OCI-LY1 (cell line): ENCODE measurements at regions not wholly inside any gene's neighbourhood (a gene's known extent, or its start where the extent isn't known, plus 50 kb on each side); places are given as distances from the start of the nearest gene placed in this dataset.

ENCODE experiments used
- H2AFZ ChIP-seq: fragments of 200-600 bp; sonication (generic), shearing (Covaris generic); 2 replicates; pipeline ENCODE4 v1.6.0; 2014; ENCODE audit warnings: antibody characterized with exemption, mild to moderate bottlenecking, low read length
- H3F3A ChIP-seq: fragments of 200-600 bp; sonication (generic), shearing (Covaris generic); 2 replicates; pipeline ENCODE4 v1.6.0; 2014; ENCODE audit warnings: mild to moderate bottlenecking, antibody characterized with exemption, low read length, moderate library complexity; ENCODE audit not compliant: insufficient read depth
- H3K27ac ChIP-seq: fragments of 200-600 bp; sonication (generic); 2 replicates; pipeline ENCODE4 v1.5.1; 2014; ENCODE audit warnings: low read length, mixed run types, mild to moderate bottlenecking, low read depth; ENCODE audit not compliant: poor library complexity, severe bottlenecking
- H3K27me3 ChIP-seq: fragments of 200-600 bp; sonication (generic); 2 replicates; pipeline ENCODE4 v1.6.0; 2014; ENCODE audit warnings: antibody characterized with exemption, mild to moderate bottlenecking, low read length, moderate library complexity; ENCODE audit not compliant: insufficient read depth
- H3K36me3 ChIP-seq: fragments of 200-600 bp; sonication (generic); 2 replicates; pipeline ENCODE4 v1.6.1; 2014; ENCODE audit warnings: mild to moderate bottlenecking, antibody characterized with exemption, low read length, moderate library complexity, mixed read lengths; ENCODE audit not compliant: insufficient read depth
- H3K4me1 ChIP-seq: fragments of 200-600 bp; sonication (generic); 2 replicates; pipeline ENCODE4 v1.5.1; 2014; ENCODE audit warnings: mild to moderate bottlenecking, low read length, moderate library complexity; ENCODE audit not compliant: insufficient read depth, severe bottlenecking
- H3K4me2 ChIP-seq: fragments of 200-600 bp; sonication (generic), shearing (Covaris generic); 2 replicates; pipeline ENCODE4 v1.6.1; 2014; ENCODE audit warnings: low read length
- H3K4me3 ChIP-seq: fragments of 200-600 bp; sonication (generic); 2 replicates; pipeline ENCODE4 v1.5.1; 2014; ENCODE audit warnings: low read length, low read depth, mild to moderate bottlenecking, mixed read lengths; ENCODE audit not compliant: poor library complexity, severe bottlenecking
- H3K79me2 ChIP-seq: fragments of 200-600 bp; shearing (Covaris generic); 2 replicates; pipeline ENCODE4 v1.6.1; 2016; ENCODE audit warnings: mixed run types, low read length, mixed read lengths; ENCODE audit not compliant: insufficient read depth
- H3K9ac ChIP-seq: fragments of 200-600 bp; sonication (generic), shearing (Covaris generic); 2 replicates; pipeline ENCODE4 v1.6.1; 2014; ENCODE audit warnings: mild to moderate bottlenecking, low read length, mixed read lengths
- H3K9me2 ChIP-seq: fragments of 200-600 bp; sonication (generic), shearing (Covaris generic); 2 replicates; pipeline ENCODE4 v1.6.1; 2014; ENCODE audit warnings: low read depth, mild to moderate bottlenecking, low read length, mixed read lengths
- H3K9me3 ChIP-seq: fragments of 200-600 bp; shearing (Covaris generic); 2 replicates; pipeline ENCODE4 v1.6.1; 2014; ENCODE audit warnings: low read length, mixed read lengths
- H4K20me1 ChIP-seq: fragments of 200-600 bp; sonication (generic), shearing (Covaris generic); 2 replicates; pipeline ENCODE4 v1.6.0; 2016; ENCODE audit warnings: mild to moderate bottlenecking, low read length; ENCODE audit not compliant: insufficient read depth
- CTCF ChIP-seq: fragments of 200-600 bp; sonication (generic), shearing (Covaris generic); IDR thresholded peaks from 2 replicates; pipeline ENCODE4 v1.5.1; 2017; ENCODE audit warnings: mild to moderate bottlenecking, antibody characterized with exemption, low read length, moderate library complexity, mixed read lengths
- EZH2 ChIP-seq: fragments of 200-600 bp; sonication (generic), shearing (Covaris generic); IDR thresholded peaks from 2 replicates; pipeline ENCODE4 v1.8.0; 2017; ENCODE audit warnings: borderline replicate concordance, mixed run types, mild to moderate bottlenecking, antibody characterized with exemption, low read length, moderate library complexity, mixed read lengths

- no peak for TF ChIP-seq EZH2
- no peak for TF ChIP-seq CTCF
- Histone ChIP-seq H3K9ac (no peak overlapping the region), H3K27ac (no peak overlapping the region), H3K4me2 (no peak overlapping the region), H3K4me3 (no peak overlapping the region), H3K27me3 (no peaks in the 10 kb centered on the region), H3K36me3 (no peaks in the 10 kb centered on the region), H3K9me3 (no peaks in the 10 kb centered on the region), H3K9me2 (no peaks in the 10 kb centered on the region), H3K4me1 (no peaks in the 10 kb centered on the region), H3K79me2 (no peaks in the 10 kb centered on the region), H4K20me1 (no peaks in the 10 kb centered on the region), H3F3A (no peaks in the 10 kb centered on the region), H2AFZ (no peak overlapping the region)
These were observed 160.9 kb upstream of the VRK2 start for GRCh38 chr2:57885742-57886141.

- Histone ChIP-seq H3K9ac (no peak overlapping the region), H3F3A (no peaks in the 10 kb centered on the region), H3K36me3 (no peaks in the 10 kb centered on the region), H3K9me2 (no peaks in the 10 kb centered on the region), H3K27me3 (no peaks in the 10 kb centered on the region), H3K4me3 (no peak overlapping the region), H3K4me1 (no peaks in the 10 kb centered on the region), H3K9me3 (no peaks in the 10 kb centered on the region), H3K79me2 (no peaks in the 10 kb centered on the region), H4K20me1 (no peaks in the 10 kb centered on the region), H2AFZ (no peak overlapping the region), H3K27ac (no peak overlapping the region), H3K4me2 (no peak overlapping the region)
- no peak for TF ChIP-seq CTCF
- no peak for TF ChIP-seq EZH2
These were observed 160.3 kb upstream of the VRK2 start for GRCh38 chr2:57886161-57886786.

GRCh38 chr2:57888463-57888862 lies 158.1 kb upstream of the VRK2 start:
- TF ChIP-seq EZH2 (no peak), CTCF (no peak)
- no peaks in the 10 kb centered on the region for H3K4me1 ChIP-seq
- no peak overlapping the region for H3K4me2 ChIP-seq
- no peak overlapping the region for H2AFZ ChIP-seq
- H3K4me3 ChIP-seq: no peak overlapping the region
- H3K9me2 ChIP-seq: no peaks in the 10 kb centered on the region
- no peaks in the 10 kb centered on the region for H3K27me3 ChIP-seq
- no peaks in the 10 kb centered on the region for H3K9me3 ChIP-seq
- H3K9ac ChIP-seq: no peak overlapping the region
- no peaks in the 10 kb centered on the region for H3K79me2 ChIP-seq
- H3K36me3 ChIP-seq: no peaks in the 10 kb centered on the region
- H3K27ac ChIP-seq: no peak overlapping the region
- no peaks in the 10 kb centered on the region for H4K20me1 ChIP-seq
- H3F3A ChIP-seq: no peaks in the 10 kb centered on the region
